ENCODE measurements at regions not wholly inside any gene's neighbourhood (a gene's known extent, or its start where the extent isn't known, plus 50 kb on each side); places are given as distances from the start of the nearest gene placed in this dataset. TPM values are rescaled to one million over a fixed set of nuclear protein-coding genes. Genes with fewer than 3 reads are reported as not detected.

Small RNA genes lying in the stretch of these regions (microRNA-seq; reads per million reads assigned to microRNA genes)
- not detected for gene MIR6082 (ENCODE audit: borderline microRNAs expressed, borderline replicate concordance)
